GM12873 (cell line): ENCODE measurements at regions not wholly inside any gene's neighbourhood (a gene's known extent, or its start where the extent isn't known, plus 50 kb on each side); places are given as distances from the start of the nearest gene placed in this dataset.

Source experiments
- CTCF ChIP-seq: IDR thresholded peaks from 2 replicates; pipeline ENCODE4 v1.5.1; 2012; ENCODE audit warnings: low read depth, mild to moderate bottlenecking, moderate library complexity, low read length, control low read depth; ENCODE audit not compliant: insufficient read depth; ENCODE audit errors: missing control alignments

- TF ChIP-seq CTCF = no peak
These were observed 167.1 kb downstream of the DUSP6 start for GRCh38 chr12:89185181-89185580.

- TF ChIP-seq CTCF = no peak
These were observed 168.3 kb downstream of the DUSP6 start for GRCh38 chr12:89183985-89184435.

- no peak for TF ChIP-seq CTCF
These were observed 170.9 kb downstream of the DUSP6 start for GRCh38 chr12:89181271-89181920.

GRCh38 chr12:89180496-89180895 lies 171.8 kb downstream of the DUSP6 start:
- no peak for TF ChIP-seq CTCF

- no peak for TF ChIP-seq CTCF
These were observed 172.3 kb downstream of the DUSP6 start for GRCh38 chr12:89179983-89180382.

- no peak for TF ChIP-seq CTCF
These were observed 173.1 kb downstream of the DUSP6 start for GRCh38 chr12:89179245-89179644.

- no peak for TF ChIP-seq CTCF
These were observed 174.4 kb downstream of the DUSP6 start for GRCh38 chr12:89177802-89178395.
